HG03571 (cell line): ENCODE measurements at regions not wholly inside any gene's neighbourhood (a gene's known extent, or its start where the extent isn't known, plus 50 kb on each side); places are given as distances from the start of the nearest gene placed in this dataset.

Experiments used
- ATAC-seq: cut with Tn5 transposase; IDR thresholded peaks from one replicate; pipeline ENCODE4 v1.9.1; 2021; ENCODE audit not compliant: unreplicated experiment

DNA sequence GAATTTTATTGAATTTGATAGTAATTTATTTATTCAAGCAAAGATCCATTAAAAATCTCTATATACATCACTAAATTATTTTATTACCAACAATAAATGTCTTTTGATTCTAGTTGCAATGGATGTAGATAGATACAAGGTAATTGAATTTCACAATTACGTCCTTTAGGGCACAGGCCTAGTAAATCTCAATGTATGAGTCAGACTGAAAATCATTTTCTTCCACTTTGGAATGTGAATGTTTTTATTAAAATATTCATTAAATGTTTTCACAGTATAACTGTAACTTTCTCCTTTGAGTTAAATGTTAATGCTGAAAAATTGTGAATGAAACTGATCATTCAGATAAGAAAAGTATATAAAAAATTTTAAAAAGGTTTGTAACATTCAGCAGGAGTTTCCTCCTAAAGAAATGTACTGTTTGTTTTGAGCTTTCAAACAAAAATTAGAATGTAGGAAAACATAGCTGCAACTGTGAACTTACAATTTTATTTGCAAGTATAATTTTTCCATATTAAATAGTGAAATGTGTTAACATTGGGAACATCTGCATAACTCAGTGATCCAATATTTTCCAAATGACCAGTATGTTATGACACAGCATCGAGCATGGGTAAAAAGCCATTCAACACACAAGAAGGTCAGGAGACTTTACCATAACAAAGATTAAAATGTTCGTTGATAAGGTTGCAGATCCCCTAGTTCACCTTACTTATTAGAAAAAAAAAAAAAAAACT is 663.7 kb downstream of the METTL4 start:
- no peak for ATAC-seq

GRCh38 chr18:1914489-1914888 is 656.8 kb downstream of the METTL4 start:
- no peak for ATAC-seq

DNA sequence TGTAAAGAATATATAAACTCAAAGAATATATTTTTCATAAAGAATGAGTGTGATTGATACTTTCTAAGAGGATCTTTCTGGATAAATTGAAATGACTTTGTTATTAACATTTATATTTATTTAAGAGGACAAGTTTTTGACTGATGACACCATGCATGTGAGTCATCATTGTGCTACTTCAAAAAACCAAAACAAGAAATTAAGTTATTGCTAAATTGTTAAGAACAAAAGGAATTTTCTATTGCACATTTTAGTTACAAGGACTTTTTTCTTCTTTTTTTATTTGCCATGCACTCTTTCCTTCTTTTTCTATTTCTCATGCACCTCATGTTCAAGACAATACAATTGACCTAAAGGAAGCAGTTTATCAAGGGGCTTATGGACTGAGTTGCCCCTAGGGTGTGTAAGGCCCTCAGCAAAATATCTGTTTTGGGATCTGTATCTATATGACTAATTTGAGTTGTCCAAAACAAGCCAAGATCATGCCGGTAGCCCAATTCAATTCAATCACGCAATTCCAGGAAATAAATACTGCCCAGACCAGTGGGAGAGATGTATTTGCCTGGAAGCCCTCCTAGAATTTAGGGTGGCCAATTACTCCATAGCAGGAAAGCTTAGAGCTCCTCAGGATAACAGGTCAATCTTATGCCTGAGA is 654.3 kb downstream of the METTL4 start:
- no peak for ATAC-seq

- no peak for ATAC-seq
Measured at GRCh38 chr18:1917569-1917968, 653.7 kb downstream of the METTL4 start.

- ATAC-seq, result no peak
Measured at GRCh38 chr18:1922066-1922465, 649.2 kb downstream of the METTL4 start.

DNA sequence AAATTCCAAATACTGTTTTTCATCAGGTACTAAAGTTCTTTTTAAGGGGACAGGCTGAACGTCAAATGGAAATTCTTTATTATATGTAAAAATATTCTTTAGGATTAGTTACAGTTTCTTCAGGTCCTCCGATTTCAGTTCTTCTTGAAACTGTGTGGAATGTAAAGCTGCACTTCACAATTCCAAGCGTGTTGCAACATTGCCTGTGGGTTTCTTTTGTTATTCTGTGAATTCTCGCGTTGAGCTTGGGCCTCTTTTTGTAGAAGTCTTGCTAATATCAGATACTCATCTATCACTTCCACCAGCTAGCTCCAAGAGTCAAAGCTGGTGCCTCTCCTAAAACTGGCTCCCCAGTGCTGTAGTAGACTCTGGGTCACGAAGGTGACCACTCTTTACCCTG is 642.6 kb downstream of the METTL4 start:
- ATAC-seq, result no peak

GRCh38 chr18:1929720-1930119 is 641.6 kb downstream of the METTL4 start:
- ATAC-seq, result no peak

DNA sequence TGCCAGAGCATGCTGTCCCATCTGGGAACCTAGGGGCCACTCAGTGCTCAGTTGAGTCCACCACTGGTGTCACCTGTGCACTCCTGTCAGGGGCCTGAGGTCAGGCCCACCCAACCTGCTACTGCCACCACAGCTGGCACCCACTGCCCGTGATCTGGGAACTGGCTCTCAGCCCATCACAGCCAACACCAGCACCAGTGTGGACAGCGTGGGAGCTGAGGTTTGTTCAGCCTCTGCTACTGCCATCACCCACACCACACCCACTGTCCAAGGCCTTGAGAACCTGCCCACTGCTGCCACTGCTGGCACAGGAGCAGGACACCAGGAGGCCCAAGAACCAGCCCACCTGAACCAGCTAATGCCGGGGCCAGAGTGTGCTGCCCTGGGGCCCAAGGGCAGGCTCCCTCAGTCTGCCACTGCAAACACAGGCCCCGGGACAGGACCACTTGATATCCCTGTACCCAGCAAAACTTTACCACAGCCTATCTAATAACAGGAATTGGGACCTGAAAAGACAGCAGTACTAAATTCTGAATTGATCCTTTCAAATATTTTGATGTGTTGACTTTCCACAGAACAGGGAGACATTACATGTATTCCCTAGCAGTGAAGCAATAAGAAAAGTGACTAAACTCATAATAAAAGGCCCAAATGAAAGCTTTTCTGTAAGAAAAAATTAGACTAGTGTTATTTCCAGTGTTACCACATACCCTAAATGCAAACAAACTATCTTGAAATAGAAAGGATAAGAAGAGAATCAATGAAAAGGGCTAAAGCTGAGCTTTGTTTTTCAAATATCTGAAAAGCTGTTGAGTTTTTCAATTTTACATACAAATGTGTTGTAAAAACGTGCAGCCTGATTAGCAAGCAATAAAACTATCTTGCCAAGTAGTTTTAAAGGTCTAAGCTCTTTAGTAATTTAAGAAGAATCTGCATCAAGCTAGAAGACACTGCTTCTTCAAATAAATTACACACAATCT is 640.7 kb downstream of the METTL4 start:
- no peak for ATAC-seq

GRCh38 chr18:1952486-1952885 is 618.8 kb downstream of the METTL4 start:
- no peak for ATAC-seq

DNA sequence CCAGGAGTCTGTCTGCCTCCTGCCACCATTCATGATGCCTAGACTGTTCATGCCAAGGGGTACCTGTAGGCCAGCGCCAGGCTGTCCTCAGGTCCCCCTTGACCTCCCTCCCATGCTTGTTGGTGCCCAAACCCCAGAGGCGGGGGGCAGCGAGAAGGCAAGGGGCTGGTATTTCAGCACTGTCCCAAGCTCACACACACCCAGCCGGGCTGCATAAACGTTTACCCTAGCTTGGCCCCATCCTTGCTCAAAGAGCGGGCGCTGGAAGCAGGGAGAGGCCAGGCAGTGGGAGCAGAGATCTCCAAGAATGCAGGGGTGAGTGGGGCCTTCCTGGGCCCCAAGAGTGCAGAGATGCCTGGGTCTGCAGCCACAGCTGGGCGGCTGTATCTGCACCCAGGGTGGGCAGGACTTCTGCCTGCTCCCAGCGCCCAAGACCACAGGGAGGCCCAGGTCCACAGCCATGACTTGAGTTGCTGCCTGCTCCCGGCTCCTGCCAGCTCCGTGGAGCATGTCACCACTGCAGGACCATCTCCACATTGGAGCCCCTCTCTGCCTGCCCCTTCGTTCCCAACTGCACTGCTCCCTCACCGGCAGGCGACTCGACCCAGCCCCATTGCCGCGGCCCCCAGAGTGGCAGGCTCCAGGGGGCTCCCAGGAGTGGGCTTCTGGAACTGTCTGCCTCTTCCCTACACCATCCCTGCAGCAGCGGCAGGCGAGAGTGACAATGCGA is 616.6 kb downstream of the METTL4 start:
- ATAC-seq, result no peak

- no peak for ATAC-seq
Measured at GRCh38 chr18:1958798-1959197, 612.5 kb downstream of the METTL4 start.

DNA sequence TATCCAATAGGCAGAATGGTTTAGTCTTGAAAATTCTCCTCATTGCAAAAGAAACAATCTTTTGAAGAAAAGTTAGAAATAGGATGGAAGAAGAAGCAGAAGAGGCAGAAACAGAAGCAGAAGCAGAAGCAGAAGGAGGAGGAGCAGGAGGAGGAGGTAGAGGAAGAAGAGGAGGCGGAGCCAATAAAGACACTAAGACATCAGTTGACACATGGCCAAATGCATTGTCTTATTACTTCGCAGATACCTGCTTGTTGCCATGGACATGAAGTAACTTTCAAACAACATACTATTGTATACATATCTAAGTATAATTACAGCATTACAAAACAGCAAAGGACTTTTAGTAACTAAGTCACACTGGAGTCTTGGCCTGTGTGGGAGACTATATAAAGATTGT is 606.3 kb downstream of the METTL4 start:
- no peak for ATAC-seq

- no peak for ATAC-seq
Measured at GRCh38 chr18:1965541-1965940, 605.8 kb downstream of the METTL4 start.

DNA sequence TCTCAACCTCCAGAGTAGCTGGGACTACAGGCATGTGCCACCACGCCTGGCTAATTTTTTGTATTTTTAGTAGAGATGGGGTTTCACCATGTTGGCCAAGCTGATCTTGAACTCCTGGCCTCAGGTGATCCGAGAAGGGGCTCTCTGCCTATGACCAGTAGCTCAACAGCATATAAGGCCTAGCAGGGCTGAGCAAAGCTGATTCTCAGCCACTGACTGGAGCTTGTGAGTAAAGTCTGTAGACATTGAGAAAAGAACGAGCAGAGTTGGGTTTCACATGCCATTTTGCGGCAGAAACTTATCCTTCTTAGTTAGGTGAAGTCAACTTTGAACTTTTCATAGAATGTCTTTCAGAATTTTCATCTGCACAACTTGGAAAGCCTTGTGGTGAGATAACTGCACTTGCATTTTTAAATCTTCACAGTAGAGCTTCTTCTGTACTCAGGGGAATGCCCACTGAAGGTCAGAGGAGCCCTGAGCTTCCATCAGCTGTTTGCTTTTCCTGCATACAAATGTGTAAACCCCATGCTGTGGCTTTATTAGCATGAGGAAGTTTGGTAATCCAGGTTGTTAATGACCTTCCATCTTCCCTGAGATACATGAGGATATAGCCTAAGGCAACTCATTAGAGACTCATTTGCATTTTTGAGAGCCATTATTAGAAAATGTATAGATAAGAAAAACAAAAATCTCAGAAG is 602.4 kb downstream of the METTL4 start:
- no peak for ATAC-seq

- no peak for ATAC-seq
Measured at GRCh38 chr18:1976484-1976883, 594.8 kb downstream of the METTL4 start.

GRCh38 chr18:1982056-1982455 is 589.2 kb downstream of the METTL4 start:
- no peak for ATAC-seq

- no peak for ATAC-seq
Measured at GRCh38 chr18:1983746-1984515, 587.4 kb downstream of the METTL4 start.

DNA sequence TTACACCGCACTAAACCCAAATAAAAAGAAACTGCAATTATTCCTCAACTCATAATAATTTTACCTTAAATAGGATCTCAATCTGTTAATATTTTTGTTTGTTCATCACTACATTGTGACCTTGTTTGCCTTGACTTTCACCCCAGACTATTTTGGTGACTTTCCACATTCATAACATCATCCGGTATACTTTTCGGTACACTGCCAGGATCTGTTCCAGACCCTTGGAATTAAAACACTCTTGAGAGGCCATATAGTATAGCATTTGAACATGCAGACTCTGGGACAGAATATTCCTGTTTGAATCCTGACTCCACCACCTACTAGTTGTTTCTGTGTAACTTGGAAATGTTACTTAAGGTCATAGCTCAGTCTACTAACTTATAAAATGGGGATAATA is 577.4 kb downstream of the METTL4 start:
- ATAC-seq, result no peak

DNA sequence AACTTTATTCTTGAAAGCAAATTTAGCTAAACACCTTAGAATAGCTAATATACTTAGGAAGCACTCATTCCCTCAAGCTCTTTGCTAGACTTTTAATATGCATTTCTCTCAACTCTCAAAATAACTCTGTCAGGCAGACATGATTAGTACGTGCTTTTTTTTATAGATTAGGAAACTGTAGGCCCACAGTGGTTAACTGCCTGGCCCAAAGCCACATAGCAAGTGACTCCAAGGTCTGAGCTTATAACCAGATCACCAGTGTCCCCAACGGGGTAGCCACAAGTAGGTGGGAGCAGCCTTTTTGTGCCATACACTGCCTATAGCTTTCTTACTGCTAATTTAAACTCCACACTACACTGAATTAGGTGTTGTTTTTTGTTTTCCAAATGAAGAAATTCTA is 576.8 kb downstream of the METTL4 start:
- ATAC-seq, result no peak
